RWPE1 (cell line): ENCODE measurements at regions not wholly inside any gene's neighbourhood (a gene's known extent, or its start where the extent isn't known, plus 50 kb on each side); places are given as distances from the start of the nearest gene placed in this dataset.

ENCODE experiments used
- CTCF ChIA-PET: fragments of 350-600 bp; sonication (Branson Sonifier 250); formaldehyde crosslinking; extraction: SDS; loops from one replicate; lab custom pipeline; 2021; lab: Yijun Ruan, JAX
- POLR2A ChIA-PET: fragments of 400-600 bp; formaldehyde crosslinking; extraction: SDS; loops from one replicate; lab custom pipeline; 2020; ENCODE audit warnings: antibody characterized with exemption; ENCODE audit not compliant: low non-redundant PET; lab: Yijun Ruan, JAX
- DNase-seq: peaks from one replicate; pipeline ENCODE4 v3.0.0; 2012; ENCODE audit warnings: low spot score
- H3K27ac ChIP-seq: fragments of 450-650 bp; 2 replicates; pipeline ENCODE4 v1.5.1; 2017
- CTCF ChIP-seq: fragments of 450-650 bp; conservative IDR thresholded peaks from 2 replicates; pipeline ENCODE4 v1.5.1; 2017; ENCODE audit warnings: low read depth, mild to moderate bottlenecking

GRCh38 chr7:53191191-53191695 is 155.8 kb downstream of the POM121L12 start:
- no peak overlapping the region for H3K27ac ChIP-seq
- CTCF ChIA-PET, result interaction anchor here (0.6 kb wide), 1 partner anchor 1836 kb away, joined by 4 read pairs; no protein-coding TSS in a partner anchor
- no peak for TF ChIP-seq CTCF
- no peak for DNase-seq
- POLR2A ChIA-PET, result no interaction called here

- no peak for DNase-seq
- H3K27ac ChIP-seq, result no peak overlapping the region
- CTCF ChIA-PET, result no interaction called here
- POLR2A ChIA-PET, result no interaction called here
- TF ChIP-seq CTCF, result no peak
Observed at GRCh38 chr7:53191836-53192443, 156.5 kb downstream of the POM121L12 start.

- ChIA-PET POLR2A (no interaction called here), CTCF (interaction anchor here (0.7 kb wide), 1 partner anchor 309 kb away, joined by 4 read pairs; no protein-coding TSS in a partner anchor)
- no peak overlapping the region for H3K27ac ChIP-seq
- TF ChIP-seq CTCF, result no peak
- no peak for DNase-seq
Observed at GRCh38 chr7:53205006-53205405, 169.6 kb downstream of the POM121L12 start.

- DNase-seq, result no peak
- CTCF ChIA-PET, result no interaction called here
- TF ChIP-seq CTCF, result no peak
- POLR2A ChIA-PET, result no interaction called here
- H3K27ac ChIP-seq, result no peak overlapping the region
Observed at GRCh38 chr7:53209129-53209528, 173.7 kb downstream of the POM121L12 start.

GRCh38 chr7:53214463-53214862 is 179.0 kb downstream of the POM121L12 start:
- POLR2A ChIA-PET, result no interaction called here
- CTCF ChIA-PET, result interaction anchor here (0.8 kb wide), 1 partner anchor 627 kb away, joined by 4 read pairs; no protein-coding TSS in a partner anchor
- TF ChIP-seq CTCF, result no peak
- no peak for DNase-seq
- H3K27ac ChIP-seq, result no peak overlapping the region

GRCh38 chr7:53218730-53219504 is 183.5 kb downstream of the POM121L12 start:
- TF ChIP-seq CTCF, result no peak
- ChIA-PET POLR2A (no interaction called here), CTCF (no interaction called here)
- H3K27ac ChIP-seq, result no peak overlapping the region
- DNase-seq, result no peak
